NCI-H1048 (cell line): ENCODE measurements at regions not wholly inside any gene's neighbourhood (a gene's known extent, or its start where the extent isn't known, plus 50 kb on each side); places are given as distances from the start of the nearest gene placed in this dataset.
A peak's percentile ranks its signal among the peaks of the same experiment; 100 is the strongest.

Source experiments
- DNase-seq: peaks from one replicate; lab custom pipeline; 2025; lab: John Stamatoyannopoulos, UW

GRCh38 chr1:194164755-194165154, 978.3 kb upstream of the B3GALT2 start:
- no peak for DNase-seq

- no peak for DNase-seq
Observed at GRCh38 chr1:194161591-194161990, 975.2 kb upstream of the B3GALT2 start.

GRCh38 chr1:194159941-194160340, 973.5 kb upstream of the B3GALT2 start:
- DNase-seq, result no peak

GRCh38 chr1:194155962-194156361, 969.5 kb upstream of the B3GALT2 start:
- DNase-seq, result no peak

DNA sequence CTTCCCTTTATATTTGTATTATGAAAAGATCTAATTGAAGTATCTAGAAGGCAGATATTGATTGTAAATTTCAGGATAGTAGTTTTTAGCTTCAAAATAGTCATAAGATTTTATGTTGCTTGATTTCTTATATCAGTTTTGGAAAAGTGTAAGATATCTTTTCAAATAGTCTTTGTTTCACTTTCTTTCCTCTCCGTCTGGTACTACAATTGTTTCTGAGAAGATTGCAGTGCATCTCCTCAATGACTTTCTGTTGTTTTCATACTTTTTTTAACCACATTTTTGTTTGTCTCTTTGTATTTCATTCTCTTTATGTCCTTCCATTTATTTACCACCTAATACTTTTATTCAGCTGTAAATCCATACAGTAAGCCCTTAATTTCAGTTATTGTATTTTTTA, 964.6 kb upstream of the B3GALT2 start:
- no peak for DNase-seq

DNA sequence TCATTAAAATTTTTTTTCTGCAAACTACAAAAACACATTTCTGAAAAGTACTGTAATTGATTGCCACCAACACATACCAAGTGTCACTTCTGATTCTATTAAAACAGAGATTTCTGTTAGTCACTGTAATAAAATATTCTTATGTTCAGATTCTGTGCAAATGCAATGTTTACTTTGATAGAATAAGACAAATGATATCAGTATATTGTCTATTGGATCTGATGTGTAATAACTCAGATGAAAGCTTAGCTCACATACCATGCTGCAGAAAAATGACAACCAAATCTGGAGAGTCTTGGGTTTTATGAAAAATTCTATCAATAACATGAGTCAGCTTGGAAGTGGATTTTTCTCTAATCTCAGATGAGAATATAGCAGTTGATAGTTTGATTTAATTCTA, 963.8 kb upstream of the B3GALT2 start:
- no peak for DNase-seq

GRCh38 chr1:194133152-194133551, 946.7 kb upstream of the B3GALT2 start:
- no peak for DNase-seq

DNA sequence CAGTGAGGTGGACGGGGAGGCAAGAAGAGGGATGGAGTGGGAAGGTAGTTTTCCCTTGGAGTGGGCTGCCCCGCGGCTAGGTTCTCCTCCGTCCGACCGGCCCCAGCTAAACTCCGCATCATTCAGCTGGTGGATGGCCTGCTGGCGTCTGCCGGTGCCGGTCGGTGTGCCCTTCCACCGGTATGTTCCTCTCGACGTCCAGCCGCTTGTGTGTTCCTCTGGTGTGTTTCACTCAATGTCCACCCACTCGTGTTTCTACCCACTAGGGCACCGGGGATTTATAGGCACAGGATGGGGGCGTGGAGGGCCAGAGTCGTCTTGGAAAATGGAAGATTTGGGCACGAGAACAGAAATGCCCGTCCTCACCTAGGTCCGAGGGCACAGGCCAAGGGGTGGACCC, 931.7 kb upstream of the B3GALT2 start:
- no peak for DNase-seq

DNA sequence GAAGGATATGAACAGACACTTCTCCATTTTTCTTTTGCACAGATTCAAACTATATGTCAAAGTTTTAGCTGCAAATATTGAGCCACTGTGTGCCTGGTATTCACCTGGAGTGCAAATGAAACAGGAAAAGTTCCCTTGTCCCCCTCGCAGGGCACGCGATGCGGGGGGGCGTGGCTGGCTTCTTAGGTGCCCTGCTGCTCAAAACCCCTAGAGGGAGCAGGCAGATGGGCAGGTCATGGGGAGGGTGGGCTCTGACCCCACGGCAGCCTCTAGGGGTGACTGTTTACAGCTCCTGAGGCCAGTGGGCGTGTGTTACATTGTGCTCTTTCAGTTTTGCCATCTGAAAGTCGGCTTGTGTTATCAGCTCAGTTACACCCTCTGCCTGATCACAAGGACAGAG, 931.2 kb upstream of the B3GALT2 start:
- DNase-seq, result no peak

GRCh38 chr1:194114288-194114687, 927.9 kb upstream of the B3GALT2 start:
- no peak for DNase-seq

GRCh38 chr1:194105381-194105780, 919.0 kb upstream of the B3GALT2 start:
- no peak for DNase-seq

- DNase-seq, result no peak
Observed at GRCh38 chr1:194104247-194104844, 917.9 kb upstream of the B3GALT2 start.

- no peak for DNase-seq
Observed at GRCh38 chr1:194103516-194104246, 917.3 kb upstream of the B3GALT2 start.

DNA sequence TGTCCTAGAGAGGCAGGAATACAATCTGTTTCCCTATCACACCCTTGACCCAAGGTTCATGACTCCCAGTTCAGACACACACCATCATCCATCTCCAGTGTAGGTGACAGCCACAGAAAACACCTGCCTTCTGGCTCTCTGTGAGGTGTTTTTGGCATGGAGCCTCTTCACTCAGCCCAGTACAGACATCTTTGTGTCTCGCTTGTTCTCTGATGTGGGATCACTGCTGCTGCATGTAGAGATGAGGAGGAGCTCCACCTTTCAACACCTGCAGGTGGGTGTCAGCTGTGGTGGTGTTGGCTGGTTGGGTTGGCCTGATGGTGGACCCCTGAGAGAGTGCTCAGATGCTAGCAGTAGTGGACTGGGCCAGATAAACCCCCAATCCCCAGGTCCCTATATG, 916.7 kb upstream of the B3GALT2 start:
- DNase-seq, result no peak

DNA sequence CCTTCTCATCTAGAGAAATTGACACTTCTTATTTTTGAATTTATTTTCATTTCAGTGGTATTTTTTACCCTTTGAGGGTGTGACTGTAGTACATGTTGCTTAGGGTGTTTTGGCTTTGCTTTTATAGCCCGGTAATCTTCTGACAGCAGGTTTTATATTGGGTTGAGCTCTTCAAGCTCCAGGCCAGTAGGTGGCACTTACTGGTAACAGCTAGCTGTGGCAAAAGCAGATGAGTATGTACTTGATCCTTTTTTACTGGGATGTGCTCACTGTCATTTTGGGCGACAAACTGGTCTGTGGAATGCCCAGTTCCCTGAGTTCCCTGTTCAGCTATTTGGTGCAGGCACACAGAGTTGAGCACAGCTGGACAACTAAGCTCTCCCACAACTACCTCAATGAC, 916.2 kb upstream of the B3GALT2 start:
- no peak for DNase-seq

- DNase-seq, result no peak
Observed at GRCh38 chr1:194084755-194085154, 898.3 kb upstream of the B3GALT2 start.

DNA sequence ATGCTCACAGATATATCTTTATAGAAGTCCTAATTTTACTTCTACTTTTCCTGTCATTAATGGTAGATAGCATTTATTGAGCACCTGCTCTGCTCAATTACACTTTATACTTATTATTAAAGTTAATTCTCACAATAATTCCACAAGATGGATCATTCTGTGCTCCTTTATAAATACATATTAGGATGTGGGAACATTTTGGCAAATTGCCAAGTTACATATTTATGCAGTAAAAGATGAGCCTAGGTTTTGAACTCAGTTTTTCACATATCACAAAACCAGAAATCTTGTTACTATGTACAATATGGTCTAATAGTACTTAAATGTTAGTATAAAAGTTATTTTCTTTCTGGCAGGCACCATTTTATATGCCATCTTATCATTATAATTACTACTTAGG, 895.0 kb upstream of the B3GALT2 start:
- no peak for DNase-seq

DNA sequence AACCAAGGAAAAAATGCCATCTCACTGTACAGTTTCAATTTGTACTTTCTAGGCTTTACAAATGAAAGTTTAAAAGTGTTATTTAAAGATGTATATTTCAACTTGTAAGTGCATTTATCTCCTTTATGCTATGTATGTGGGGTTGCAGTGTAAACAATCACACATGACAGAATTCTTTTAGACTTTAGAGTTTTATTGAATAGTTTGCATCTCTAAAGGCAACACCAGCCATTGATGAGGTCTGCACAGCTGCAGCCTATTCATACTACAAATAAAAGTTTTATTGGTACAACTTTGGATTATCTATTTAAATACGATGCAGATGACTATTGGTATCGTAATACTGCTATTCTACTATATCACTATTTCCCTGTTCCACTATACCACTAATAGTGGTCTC, 894.4 kb upstream of the B3GALT2 start:
- no peak for DNase-seq

DNA sequence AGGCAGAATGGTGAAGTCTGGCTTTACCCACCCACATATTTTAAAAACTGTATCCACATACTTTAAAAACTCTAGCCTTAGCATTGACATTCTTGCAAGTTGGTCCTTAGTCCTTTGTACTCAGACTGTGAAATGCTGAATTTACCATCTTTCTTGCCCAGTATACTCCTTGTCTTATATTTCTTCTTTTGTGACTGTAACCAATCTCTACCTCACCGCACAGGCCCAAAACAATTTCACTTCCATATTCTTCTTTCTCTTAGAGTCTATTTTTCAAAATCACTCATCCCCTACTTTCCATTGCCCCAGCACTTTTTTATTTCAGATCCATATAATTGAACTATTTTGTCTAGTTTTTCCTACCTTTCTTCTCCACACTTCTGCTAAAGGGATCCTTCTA, 892.4 kb upstream of the B3GALT2 start:
- DNase-seq, result no peak

- DNase-seq, result no peak
Observed at GRCh38 chr1:194076646-194077045, 890.2 kb upstream of the B3GALT2 start.

DNA sequence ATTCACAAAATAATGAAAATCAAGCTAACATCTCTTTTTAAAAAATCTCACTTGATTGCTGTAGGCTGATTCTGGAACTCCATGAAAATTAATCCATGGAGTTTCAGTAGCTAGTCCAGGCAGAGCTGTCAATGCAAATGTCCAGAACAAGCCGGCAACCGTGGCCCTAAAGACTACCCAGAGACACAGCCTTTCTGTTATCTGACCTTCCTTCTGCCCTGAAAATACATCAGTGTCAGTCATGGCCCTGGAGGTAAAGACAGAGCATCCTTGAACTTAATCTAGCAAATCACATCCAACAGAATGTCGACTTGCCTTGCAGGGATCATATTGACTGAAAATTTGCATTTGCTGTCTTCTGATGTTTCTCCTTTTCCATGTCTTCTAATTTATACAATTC, 887.4 kb upstream of the B3GALT2 start:
- DNase-seq, result no peak

DNA sequence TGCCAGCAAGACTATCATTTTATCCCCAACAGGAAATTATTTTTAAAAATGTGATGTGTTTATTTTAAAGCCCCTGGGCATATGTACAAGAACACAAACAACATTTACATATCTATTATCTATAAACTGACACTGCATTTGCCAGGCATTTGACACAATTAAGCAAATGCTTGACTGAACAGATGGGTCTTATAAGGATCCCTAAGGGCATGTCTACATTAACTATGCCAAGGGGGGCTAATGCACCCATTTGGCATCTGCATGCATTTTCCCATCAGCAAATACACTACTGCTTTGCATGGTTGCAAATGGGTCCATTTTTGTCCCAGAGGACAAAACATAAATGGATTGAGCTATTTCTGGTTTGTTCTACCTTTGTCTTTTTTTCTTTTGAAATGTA, 884.8 kb upstream of the B3GALT2 start:
- DNase-seq, result peak; percentile 73

- DNase-seq, result no peak
Observed at GRCh38 chr1:194069831-194070218, 883.4 kb upstream of the B3GALT2 start.

GRCh38 chr1:194069168-194069830, 882.9 kb upstream of the B3GALT2 start:
- no peak for DNase-seq
